Stomach (tissue), 8 donors: ENCODE measurements at regions not wholly inside any gene's neighbourhood (a gene's known extent, or its start where the extent isn't known, plus 50 kb on each side); places are given as distances from the start of the nearest gene placed in this dataset.

Source experiments
- DNase-seq, 2 donors: peaks; one replicate each; pipeline versions ENCODE4 v3.0.0 to v3.0.0-alpha.2; 2013 to 2019
- H3K27ac ChIP-seq, 5 donors: fragments of 200-600 bp in 4 of 5; sonication (generic) in 4 of 5; one replicate each; pipeline ENCODE4 v1.5.1; 2013 to 2019; ENCODE audit warnings: mild to moderate bottlenecking in 1 of 5, moderate library complexity in 1 of 5
- H3K27me3 ChIP-seq, 3 donors: fragments of 200-600 bp; sonication (generic); one replicate each; pipeline ENCODE4 v1.5.1; 2017 to 2019; ENCODE audit warnings: mixed run types in 1 of 3
- H3K36me3 ChIP-seq, 4 donors: fragments of 200-600 bp; sonication (generic); 1 replicate in 3 of 4; 2 replicates in 1 of 4; pipeline ENCODE4 v1.5.1; 2016 to 2019
- H3K4me1 ChIP-seq, 4 donors: fragments of 200-600 bp; sonication (generic); one replicate each; pipeline ENCODE4 v1.5.1; 2016 to 2019
- H3K4me3 ChIP-seq, 4 donors: fragments of 200-600 bp; sonication (generic) in 3 of 4; one replicate each; pipeline ENCODE4 v1.5.1; 2016 to 2019; ENCODE audit warnings: mild to moderate bottlenecking in 1 of 4
- H3K9me3 ChIP-seq, 4 donors: fragments of 200-600 bp; sonication (generic); one replicate each; pipeline ENCODE4 v1.5.1; 2016 to 2019
- CTCF ChIP-seq, 7 experiments: fragments of 450-650 bp in 4 of 7; fragments of 200-600 bp in 3 of 7; sonication (generic) in 3 of 7; IDR thresholded peaks; one replicate each; pipeline ENCODE4 v1.5.1; 2016 to 2019; ENCODE audit warnings: antibody characterized with exemption in 7 of 7, control low read depth in 2 of 7, mild to moderate bottlenecking in 1 of 7
- EP300 ChIP-seq: sonication (generic); formaldehyde crosslinking; IDR thresholded peaks from one replicate; pipeline ENCODE4 v1.6.1; 2017; ENCODE audit warnings: antibody characterized with exemption
- POLR2A ChIP-seq, 4 donors: fragments of 450-650 bp; IDR thresholded peaks; one replicate each; pipeline ENCODE4 v1.6.1; 2016; ENCODE audit warnings: antibody characterized with exemption in 4 of 4, control low read depth in 2 of 4, mild to moderate bottlenecking in 1 of 4, moderate library complexity in 1 of 4
- POLR2AphosphoS5 ChIP-seq, 3 donors: sonication (generic); formaldehyde crosslinking; IDR thresholded peaks; one replicate each; pipeline ENCODE4 v1.6.1; 2016; ENCODE audit warnings: antibody characterized with exemption in 3 of 3
- WGBS, 5 donors: extraction: QIAGEN DNeasy Blood & Tissue Kit in 3 of 5; methylation state at CpG; one replicate each; pipeline versions ENCODE4 v1.1.5 to v1.1.7; 2013 to 2018; 5-methylcytosine and 5-hydroxymethylcytosine counted together
- intact Hi-C: fragments of 100-400 bp; cut with DNase I; formaldehyde crosslinking; loops from one replicate; pipeline ENCODE4 v1.15.1; 2023; ENCODE audit warnings: low total_unique reads
- donor health status: healthy with polysubstance abuse.
- donor health status: Bipolar disorder and iron deficiency.
- donor health status: healthy.

DNA sequence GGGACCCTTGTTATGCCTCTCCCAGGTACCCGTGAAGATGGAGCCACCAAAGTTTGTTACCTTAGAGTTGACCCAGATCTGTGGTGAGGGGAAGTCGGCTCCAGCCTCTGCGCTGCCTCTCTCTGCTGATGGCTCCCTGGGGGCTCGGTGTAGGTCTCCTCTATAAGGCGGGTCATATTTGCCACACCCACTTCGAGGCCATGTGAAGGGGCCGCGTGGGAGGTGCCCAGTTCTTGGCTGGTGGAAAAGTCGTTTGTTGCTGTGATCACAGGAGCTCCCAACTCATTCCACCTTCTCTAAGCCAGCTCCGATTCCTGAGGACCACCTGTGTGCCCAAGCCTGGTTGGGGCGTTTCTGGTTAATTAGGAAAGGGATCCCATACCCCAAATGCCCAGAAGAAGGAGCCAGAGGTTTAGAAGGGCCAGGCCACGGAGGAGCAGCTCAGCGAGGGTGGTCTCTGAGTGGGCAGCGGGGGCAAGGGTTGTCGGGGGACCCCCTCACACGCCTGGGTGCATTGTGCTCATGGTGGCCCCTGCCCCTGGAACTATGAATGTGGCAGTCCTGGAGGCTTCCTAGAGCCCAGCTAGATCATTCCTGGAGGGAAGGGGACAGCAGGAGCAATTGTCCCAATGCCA, 296.5 kb downstream of the ZNF536 start:
- 61 to 66% (median 62%) methylated on average over 11 to 16 of the region's 16 CpGs for WGBS, 5 donors
- intact Hi-C loops, result no loop called here
- TF ChIP-seq POLR2AphosphoS5 (IDR thresholded peaks at IDR 0.05), result no peak
- no peak for TF ChIP-seq EP300
- TF ChIP-seq CTCF (IDR thresholded peaks at IDR 0.05), result no peak
- TF ChIP-seq POLR2A (IDR thresholded peaks at IDR 0.05), result no peak
- peak in 1 of 2 donors; percentile 15 for DNase-seq
- H3K4me1 ChIP-seq, result peaks cover 3 to 27% (median 16%) of the 10 kb centered on the region in 4 donors
- H3K27me3 ChIP-seq, result peaks cover 3 to 40% (median 14%) of the 10 kb centered on the region in 3 donors
- H3K4me3 ChIP-seq, result no peak overlapping the region
- H3K36me3 ChIP-seq, result no peaks in the 10 kb centered on the region
- H3K9me3 ChIP-seq, result no peaks in the 10 kb centered on the region
- no peak overlapping the region for H3K27ac ChIP-seq

DNA sequence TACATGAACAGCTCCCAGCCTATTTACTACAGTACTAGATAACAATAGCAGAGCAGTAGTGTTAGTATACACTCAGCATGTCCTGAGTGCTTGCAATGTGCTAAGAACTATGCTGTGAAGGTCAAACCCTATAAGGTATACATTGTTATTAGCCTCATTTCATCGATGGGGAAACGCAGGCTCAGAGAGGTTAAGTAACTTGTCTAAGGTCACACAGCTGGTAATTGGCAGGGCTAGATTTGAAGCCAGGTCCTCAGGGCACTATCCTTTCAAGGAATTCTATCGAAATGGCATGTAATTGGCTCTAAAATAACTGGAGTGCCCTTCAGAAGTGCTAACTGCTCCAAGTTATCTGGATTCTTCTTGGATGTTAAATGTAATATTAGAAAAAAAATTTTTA, 295.6 kb downstream of the ZNF536 start:
- Histone ChIP-seq H3K27me3 (peaks cover 3 to 40% (median 14%) of the 10 kb centered on the region in 3 donors), H3K4me1 (peaks cover 3 to 31% (median 18%) of the 10 kb centered on the region in 4 donors), H3K36me3 (no peaks in the 10 kb centered on the region), H3K9me3 (no peaks in the 10 kb centered on the region), H3K27ac (no peak overlapping the region), H3K4me3 (no peak overlapping the region)
- TF ChIP-seq POLR2A (IDR thresholded peaks at IDR 0.05) (no peak), POLR2AphosphoS5 (IDR thresholded peaks at IDR 0.05) (no peak), CTCF (IDR thresholded peaks at IDR 0.05) (no peak), EP300 (no peak)
- DNase-seq, result no peak
- 67 to 81% (median 78%) methylated on average over 3 of the region's 3 CpGs for WGBS, 5 donors
- intact Hi-C loops, result no loop called here

DNA sequence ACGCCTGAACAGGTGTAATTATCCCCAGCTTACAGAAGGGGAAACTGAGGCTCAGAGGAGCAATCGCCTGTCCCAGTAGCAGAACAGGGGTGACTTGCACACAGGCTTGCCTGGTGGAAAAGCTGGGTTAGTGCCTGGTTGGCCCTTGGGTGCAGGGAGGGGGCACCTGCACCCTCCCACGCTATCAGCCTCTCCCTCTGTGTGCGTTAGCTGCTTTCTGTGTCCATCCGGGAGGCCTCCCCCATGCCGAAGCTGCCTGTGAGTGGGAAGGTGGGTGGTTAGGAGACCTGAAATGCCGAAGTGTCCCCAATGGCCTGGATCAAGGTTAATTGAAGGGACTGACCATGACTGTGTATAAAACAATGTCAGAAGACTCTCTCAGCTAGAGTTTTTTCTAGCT, 295.0 kb downstream of the ZNF536 start:
- Histone ChIP-seq H3K27me3 (peaks cover 3 to 40% (median 14%) of the 10 kb centered on the region in 3 donors), H3K9me3 (no peaks in the 10 kb centered on the region), H3K4me1 (peaks cover 3 to 35% (median 20%) of the 10 kb centered on the region in 4 donors), H3K36me3 (no peaks in the 10 kb centered on the region), H3K27ac (no peak overlapping the region), H3K4me3 (no peak overlapping the region)
- intact Hi-C loops, result no loop called here
- DNase-seq, result peak in 1 of 2 donors; percentile 13
- TF ChIP-seq POLR2A (IDR thresholded peaks at IDR 0.05) (no peak), CTCF (IDR thresholded peaks at IDR 0.05) (no peak), POLR2AphosphoS5 (IDR thresholded peaks at IDR 0.05) (no peak), EP300 (no peak)
- 69 to 82% (median 76%) methylated on average over 7 of the region's 7 CpGs for WGBS, 5 donors

- DNase-seq, result peak; percentile 47 to 71
- Histone ChIP-seq H3K27me3 (peaks cover 3 to 40% (median 14%) of the 10 kb centered on the region in 3 donors), H3K4me1 (peaks cover 3 to 35% (median 19%) of the 10 kb centered on the region in 4 donors), H3K27ac (no peak overlapping the region), H3K9me3 (no peaks in the 10 kb centered on the region), H3K36me3 (no peaks in the 10 kb centered on the region), H3K4me3 (no peak overlapping the region)
- 3 to 5% (median 3%) methylated on average over 11 of the region's 11 CpGs for WGBS, 5 donors
- TF ChIP-seq CTCF (IDR thresholded peaks at IDR 0.05) (peak in 5 of 7 experiments; percentile 49 to 90 (median 86)), POLR2A (IDR thresholded peaks at IDR 0.05) (no peak)
- intact Hi-C loops, result no loop called here
Observed at GRCh38 chr19:30666301-30666803, 294.2 kb downstream of the ZNF536 start.
